Activated CD8-positive, alpha-beta memory T cell treated with anti-CD3 and anti-CD28 coated beads, Interleukin-2, amount 50 U/mL, for 1 hour (primary cell): ENCODE measurements at regions not wholly inside any gene's neighbourhood (a gene's known extent, or its start where the extent isn't known, plus 50 kb on each side); places are given as distances from the start of the nearest gene placed in this dataset.

Experiments
- DNase-seq: peaks from one replicate; pipeline ENCODE4 v3.0.0-alpha.2; 2020; ENCODE audit errors: extremely low read depth

DNA sequence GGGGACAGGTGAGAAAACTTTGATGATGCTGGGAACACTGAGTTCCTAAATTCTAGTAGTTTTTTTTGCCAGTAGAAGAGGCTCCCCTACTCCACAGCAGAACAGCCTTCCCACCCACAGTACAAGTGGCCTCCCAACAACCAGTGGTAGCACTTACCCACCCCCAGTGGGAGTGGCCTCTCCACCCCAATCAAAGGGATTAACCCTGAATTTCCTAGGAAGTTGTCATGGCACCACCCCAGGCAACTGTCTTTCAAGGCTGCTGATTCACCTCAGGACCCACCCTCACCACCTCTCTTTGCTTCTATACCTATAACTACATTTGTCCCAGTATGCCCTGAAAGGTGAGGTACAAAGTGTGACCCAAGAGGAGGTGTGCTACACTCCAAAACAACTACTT is 81.4 kb upstream of the PRDX6 start:
- no peak for DNase-seq

DNA sequence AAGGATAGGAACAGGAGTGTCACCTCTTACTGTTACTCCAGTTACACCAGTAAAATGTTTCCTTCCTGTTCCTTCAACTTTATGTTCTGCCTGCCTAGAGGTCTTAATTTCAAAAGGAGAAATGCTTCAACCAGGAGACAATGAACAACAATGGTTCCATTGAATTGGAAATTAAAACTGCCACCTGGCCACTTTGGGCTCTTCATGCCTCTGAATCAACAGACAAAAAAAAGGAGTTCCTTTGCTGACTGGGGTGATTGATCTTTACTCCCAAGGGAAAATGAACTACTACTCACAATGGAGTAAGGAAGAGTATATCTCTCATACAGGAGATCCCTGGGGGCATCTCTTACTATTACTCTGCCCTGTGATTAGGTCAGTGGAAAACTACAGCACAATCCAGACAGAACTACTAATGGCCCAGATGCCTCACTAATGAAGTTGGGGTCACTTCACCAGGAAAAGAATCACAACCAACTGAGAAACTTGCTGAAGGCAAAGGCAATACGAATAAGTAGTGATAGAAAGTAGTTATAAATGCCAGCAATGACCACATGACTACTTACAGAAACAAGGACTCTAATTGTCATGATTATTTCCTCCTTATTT is 76.6 kb upstream of the PRDX6 start:
- DNase-seq = no peak

DNA sequence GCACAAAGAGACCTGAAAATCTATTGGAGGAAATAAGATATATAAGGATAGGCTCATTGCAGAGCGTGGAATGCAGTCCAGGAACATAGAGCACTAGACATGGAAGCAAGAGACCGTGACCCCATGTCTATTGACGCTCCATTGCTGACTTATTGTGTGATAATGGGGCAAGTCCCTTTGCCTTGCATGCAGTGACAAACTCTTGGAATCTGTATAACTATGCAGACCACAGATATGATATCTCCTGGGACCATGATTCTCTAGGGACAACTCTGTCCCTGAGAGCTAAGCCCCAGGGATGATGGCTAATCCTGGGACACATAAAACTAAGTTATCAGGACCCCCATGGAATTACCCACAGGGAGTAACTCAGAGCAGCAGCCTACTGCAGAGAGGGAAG is 73.1 kb upstream of the PRDX6 start:
- no peak for DNase-seq

DNA sequence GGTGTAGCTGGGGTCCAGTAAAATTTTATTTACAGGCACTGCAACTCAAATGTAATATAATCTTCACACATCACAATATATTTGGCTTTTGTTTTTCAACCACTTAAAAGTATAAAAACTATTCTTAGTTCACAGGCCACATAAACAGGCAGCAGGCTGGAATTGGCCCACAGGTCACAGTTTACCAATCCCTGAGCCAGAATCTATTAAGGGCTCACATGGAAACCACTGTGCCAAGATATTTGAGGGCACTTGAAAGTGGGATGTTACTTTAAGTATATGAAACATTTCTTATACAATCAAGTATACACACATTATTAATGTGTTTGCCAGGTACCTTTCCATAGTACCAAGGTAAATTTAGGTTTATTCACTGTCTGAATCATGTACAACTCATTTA is 71.9 kb upstream of the PRDX6 start:
- no peak for DNase-seq

DNA sequence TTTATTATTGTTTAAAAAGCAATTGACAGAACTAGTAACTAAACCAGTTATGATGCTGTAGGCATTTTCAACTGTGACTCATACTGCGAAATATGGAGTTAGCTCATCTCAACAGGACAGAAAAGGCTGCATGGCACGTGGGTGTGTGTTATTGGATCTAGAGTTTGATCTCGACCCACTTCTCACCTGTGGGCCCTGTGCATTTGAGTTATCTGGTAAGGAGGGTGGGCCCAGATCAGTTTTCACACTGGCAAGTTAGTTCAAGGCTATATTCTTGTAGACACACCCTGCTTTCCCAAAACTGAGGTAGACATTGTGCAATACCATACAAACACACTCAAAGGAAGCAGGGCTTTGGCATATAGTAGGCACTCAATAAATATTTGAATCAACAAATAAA is 71.3 kb upstream of the PRDX6 start:
- no peak for DNase-seq

DNA sequence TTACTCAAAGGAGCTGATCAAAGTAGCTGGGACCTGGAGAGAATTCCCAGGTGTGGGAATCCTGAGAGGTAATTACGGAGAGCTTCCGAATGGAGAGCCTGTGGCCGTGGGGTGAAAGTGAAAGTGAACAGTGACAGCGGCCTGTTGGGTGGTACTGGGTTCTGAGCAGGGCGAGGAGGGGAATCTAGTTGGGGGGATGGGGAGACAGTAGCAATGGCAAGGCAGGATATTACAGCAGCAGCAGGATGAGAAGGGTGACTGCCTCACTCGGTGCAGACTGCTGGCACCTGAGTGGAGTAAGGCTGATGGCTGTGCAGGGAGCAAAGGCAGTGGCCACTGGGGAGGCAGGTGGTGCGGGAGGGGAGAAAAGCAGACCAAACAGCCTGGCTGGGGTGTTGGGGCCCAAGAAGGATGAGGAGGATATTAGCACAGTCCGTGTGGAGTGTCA is 70.3 kb upstream of the PRDX6 start:
- DNase-seq = no peak

DNA sequence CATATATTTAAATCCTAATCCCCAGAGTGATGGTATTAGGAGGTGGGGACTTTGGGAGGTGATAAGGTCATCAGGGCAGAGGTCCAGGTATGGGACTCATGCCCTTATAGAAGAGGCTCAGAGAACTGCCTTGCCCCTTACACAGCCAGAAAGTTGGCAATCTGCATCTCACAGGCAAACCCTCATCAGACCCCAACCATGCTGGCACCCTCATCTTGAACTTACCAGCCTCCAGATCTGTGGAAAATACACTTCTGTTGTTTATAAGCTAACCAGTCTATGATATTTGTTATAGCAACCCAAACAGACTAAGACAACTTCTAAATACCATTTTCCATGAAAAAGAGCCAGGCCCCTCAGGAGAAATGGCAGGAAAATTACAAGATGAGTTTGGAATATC is 69.3 kb upstream of the PRDX6 start:
- no peak for DNase-seq

DNA sequence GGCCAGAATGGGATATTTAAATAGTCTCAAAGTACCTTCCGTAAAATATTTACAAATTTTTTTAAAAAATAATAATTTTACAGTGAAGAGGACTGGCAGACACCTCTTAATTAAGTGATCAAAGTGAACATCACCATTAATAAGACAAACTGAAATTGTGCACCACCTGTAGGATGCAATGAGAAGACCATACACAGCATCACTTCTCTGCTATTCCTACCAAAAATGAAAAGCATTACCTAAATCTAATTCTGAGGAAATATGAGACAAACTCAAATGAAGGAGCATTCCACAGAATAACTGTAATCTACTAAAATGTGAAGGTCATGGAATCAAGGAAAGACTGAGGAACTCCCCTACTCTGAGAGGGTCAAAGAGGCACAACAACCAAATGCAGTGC is 68.2 kb upstream of the PRDX6 start:
- no peak for DNase-seq

DNA sequence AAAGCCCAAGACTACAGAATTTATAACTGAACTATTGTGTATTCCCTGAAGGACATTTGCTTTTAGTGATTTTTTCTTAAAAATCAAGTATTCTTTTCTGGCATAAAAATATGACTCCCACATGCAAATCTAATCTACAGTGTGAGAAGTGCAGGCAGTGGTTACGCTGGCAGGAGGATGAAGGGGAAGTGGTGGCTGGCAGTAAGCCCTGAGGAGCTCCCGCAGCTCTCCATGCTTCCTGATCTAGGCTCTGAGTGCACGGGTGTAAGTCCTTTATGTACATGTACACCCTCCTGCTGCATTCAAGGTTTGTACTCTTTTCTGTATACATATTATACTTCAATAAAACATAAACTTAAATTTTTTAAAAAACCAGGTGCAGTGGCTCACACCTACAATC is 67.5 kb upstream of the PRDX6 start:
- DNase-seq = no peak

DNA sequence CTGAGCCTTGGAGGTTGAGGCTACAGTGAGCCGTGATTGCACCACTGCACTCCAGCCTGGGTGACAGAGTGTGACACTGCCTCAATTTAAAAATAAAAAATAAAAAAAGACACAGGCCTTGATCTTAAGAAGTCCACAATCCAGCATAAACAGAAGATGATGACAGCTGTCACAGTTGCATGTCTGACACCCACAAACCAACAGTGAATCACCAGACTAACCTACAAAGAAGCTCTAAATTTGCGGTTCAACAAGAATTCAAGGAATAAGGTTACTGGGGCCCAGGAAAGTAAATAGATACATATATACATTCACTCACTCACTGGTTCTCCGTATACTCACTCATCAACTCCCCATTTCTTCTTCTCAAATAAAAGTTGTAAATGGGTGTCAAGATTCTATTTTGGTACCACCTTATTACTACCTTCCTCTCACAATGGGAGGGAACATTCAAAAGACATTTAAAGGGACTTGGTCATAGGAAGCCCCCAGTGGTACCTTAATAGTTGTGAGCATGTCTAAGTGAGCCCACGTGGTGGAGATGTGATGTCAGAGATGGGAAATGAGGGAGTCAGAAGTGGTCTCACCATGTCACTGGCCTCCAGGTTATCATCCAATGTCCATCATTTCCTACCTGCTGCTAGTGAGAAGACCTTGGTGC is 66.9 kb upstream of the PRDX6 start:
- DNase-seq = no peak

DNA sequence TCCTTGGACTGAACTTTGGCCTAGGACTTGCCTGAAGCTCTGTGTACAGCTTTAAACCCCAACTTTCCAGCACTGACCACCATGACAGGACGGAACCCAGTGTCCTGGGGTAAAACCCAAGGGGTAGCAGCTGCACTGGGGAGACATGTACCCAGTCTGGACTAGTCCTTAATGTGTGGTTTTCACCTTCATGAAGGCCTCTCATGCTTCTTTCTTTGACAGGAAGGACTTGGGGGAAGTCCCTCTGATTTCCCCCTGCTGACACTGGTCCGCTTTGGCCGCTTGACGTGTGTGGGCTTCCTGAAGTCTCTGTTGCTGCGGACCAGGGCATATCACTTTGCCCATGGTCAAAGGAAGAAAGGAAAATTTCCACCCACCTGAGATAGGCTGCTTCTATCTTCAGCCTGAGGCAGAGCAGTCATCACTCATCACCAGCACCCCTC is 66.3 kb upstream of the PRDX6 start:
- DNase-seq = no peak

DNA sequence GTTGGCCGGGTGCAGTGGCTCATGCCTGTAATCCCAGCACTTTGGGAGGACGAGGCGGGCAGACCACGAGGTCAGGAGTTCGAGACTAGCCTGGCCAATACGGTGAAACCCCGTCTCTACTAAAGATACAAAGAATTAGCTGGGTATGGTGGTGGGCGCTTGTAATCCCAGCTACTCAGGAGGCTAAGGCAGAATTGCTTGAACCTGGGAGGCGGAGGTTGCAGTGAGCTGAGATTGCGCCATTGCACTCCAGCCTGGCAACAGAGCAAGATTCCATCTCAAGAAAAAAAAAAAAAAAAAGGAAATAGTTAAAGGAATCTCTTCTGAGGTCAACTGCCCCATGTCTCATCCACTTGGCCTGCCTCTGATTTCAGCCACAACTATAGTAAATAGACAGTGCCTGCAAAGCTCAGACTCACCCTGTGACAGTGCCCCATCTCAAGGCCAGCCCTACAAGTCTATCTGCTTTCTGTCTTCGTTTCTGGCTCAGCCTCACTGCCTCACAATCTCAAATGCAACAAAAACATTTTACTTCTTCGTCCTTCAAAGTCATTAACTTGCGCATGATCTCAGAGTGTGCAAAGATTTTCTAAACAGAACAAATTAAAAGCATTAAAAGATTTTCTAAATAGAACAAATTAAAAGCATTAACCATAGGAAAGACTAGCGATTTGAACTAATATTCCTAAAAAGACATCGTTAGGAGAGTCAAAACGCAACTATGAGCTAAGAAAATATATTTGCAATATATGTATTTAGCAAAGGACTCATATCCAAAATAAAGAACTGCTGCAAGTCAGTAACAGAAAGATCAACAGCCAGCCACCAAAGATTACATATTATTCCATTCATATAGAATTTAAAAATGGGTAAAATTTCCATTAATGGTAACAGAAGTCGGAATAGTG is 65.0 kb upstream of the PRDX6 start:
- no peak for DNase-seq

DNA sequence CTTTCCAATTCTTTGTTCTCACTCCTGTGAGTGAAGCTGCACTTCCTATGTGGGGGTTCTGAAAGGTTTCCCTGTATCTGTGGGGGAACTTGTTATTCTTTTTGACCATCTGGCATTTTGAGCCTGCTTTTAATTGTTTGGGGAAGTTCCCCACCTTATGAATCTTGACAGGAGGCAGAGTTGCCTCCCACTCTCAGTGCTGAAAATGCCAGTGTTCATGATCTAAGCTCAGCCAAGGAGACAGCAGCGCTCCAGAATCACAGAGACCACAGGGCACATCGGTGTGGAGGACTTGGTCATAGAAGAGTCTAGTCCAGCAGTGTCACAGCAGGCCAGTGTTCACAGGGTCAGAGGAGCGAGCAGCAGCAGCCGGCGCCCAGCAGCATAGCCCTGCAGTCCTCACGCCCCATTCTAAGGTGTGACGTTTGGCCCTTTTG is 63.8 kb upstream of the PRDX6 start:
- no peak for DNase-seq

DNA sequence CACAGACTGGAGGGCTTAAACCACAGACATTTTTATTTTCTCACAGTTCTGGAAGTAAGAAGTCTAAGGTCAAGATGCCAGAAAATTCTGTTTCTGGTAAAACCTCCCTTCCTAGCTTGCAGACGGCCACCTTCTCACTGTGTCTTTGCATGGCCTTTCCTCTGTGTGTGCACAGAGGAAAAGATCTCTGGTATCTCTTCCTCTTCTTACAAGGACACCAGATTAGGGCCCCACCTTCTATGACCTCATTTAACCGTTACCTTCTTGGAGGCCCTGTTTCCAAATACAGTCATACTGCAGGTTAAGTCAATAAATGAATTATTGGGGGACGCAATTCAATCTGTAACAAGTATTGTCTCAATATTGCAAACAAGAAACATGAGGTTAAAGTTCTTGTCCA is 63.0 kb upstream of the PRDX6 start:
- DNase-seq = no peak

DNA sequence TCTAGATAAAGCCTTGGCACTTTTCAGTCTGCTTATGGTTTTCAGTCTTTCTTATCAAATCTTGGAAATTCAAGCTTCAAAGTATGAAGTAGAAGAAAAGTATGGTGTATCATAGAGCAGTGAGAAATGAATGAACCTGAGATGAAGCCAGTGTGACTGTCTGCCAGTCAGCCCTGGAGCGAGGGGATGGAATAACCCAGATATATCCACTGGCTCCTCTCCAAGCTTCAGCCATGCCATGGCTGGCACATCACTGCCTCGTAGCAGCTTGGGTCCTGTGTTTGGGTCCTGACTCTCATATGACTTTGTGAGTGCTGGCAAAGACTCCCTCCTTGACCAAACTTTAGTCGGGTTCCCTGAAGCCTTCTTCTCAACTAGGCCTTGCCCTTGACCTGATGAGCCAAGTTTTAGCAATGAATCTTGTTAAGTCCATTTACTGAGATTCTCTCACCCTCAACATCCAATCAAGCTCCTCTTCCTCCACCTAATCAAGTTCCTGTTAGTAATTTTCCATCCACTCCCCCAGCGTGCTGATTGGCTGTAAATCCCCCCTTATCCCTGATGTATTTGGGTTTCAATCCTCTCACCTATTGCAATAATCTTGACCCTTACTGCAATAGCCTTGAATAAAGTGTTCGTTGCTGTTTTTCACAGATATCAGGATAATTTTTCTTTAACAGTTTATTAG is 62.5 kb upstream of the PRDX6 start:
- DNase-seq = no peak

DNA sequence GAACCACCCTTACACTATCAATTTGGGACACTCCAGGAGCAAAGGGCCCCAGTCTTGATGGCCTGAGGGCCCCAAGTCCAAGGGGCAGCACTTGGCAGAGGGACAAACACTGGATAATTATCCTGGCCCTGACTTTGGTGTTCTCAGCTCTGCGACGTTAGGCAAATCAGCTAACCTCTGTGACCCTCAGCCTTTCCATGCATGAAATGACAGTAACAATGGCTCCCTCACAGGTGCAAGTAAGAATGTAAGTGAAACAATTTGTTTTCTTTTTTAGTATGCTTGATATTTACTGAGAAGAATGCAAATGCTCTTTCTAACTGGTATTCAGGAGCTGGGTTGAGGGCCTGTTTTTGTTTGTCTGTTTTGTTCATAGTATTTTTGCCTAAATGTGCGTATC is 61.6 kb upstream of the PRDX6 start:
- DNase-seq = no peak

DNA sequence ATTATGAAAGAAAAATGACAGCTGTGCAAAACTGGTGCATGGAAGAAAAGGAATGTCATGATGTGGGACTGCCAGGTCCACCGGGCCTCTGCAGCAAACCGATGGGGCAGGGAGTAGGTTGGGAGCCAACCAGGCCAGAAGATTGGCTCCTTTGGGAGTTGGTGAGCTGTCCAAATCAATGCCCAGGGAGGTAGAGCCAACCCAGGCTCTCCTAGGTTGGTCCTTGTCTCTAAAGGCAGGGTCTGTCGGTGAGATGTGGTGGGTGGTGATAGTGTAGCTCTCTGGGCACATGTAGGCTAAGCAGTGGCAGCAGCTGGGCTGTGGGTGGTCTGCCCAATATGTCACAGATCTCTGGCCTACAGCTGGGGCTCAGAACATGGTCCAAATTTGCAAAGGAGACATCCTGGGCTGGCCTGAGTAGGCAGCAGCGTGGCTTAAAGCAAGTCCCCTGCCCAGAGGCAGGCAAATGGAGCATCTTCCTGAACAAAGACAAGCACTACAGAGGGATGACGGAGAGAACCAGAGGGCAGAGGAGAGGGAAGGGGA is 61.2 kb upstream of the PRDX6 start:
- no peak for DNase-seq

DNA sequence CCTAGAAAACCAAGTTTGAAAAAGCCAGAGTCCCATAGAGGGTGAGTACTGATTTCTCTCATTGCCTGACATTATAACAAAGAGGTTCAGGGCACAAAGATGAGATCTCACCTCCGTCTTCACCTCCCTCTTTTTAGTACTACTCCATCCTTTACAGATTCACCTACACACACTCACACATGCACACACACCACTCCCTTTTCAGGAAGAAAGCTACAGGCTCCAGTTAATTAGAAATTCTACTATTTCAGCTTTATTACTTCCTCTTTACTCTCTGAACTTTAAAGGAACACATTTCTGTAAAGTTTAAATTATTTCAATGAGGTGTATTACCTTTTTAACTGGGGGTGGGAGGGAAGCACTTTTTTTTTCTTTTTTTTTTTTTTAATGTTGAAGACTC is 59.6 kb upstream of the PRDX6 start:
- DNase-seq = no peak

DNA sequence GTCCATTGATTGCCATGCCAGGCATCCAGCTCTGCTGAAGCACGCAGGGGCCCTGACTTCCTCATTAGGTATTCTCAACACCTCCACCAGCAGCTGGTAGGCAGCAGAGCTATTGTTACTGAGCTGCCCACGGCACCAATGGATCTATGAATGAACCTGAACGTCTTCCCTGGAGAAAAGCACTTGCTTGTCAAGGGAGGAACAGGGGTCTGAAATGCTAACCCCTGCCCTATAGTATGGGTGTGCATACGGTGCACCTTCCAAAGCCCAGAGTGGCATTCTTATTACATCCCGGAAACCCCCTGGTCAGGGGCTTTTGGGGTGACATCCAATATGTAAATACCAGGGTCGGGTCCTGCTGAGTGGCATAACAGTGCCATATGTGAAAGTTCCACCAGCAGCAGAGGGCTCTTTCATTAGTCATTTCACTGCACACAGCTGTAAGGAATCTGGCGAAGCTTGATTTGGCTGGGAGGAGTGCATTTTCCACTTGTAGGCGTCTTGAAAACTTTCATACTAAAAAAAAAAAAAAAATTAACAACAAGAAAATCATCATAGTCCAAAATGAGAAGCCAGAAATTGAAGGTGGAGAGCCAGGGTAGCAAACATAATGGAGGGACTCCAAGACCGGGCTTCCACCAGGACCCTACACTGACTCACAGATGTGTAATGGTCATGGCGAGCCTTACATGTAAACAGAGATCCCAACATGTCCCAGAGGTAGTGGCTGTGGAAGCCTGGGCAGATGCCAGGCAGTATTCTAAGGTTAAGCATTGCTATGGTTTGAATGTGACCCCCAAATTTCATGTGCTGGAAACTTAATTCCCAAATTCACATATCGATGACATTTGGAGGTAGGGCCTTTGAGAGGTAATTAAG is 58.8 kb upstream of the PRDX6 start:
- DNase-seq = no peak

DNA sequence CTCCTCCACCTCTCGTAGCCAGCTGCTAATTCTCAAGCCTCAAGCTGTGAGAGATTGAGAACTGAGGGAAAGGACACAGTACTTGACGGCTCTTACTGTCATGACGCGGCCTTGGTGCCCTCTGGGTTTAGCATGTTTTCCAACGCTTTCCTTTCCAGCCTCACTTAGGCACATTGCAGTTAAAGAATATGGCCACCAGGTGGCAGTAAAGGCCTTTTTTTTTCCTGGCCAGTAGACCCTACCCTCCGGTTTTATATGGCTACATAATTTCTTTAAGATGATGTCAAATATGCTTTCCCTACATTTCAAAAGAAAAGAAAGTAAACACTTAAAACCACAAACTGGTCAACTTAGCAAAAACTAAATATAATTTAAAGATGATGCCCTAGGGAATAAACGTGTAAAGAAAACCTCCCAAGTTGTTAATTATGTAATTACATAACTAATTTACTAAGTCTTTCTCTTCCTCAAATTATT is 56.8 kb upstream of the PRDX6 start:
- peak; percentile 9 for DNase-seq

DNA sequence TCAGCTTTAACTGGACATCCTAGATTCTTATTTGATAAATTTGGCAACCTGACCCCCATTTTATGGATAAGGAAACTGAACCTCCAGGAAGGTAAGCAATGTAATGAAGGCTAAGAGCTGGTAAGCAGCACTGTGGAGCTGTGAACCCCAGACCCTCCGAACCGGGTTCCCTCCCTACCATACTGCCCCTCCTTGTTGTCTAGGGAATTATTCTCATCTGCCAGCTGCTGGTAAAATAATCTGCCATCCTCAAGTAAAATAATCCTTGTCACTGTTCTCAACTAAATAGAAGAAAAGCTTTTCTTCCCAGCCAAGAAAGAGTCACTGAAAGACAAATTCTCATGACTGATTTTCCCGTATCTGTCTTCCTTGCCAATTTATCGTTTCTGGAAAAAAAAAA is 55.8 kb upstream of the PRDX6 start:
- no peak for DNase-seq
